ENCODE measurements at regions not wholly inside any gene's neighbourhood (a gene's known extent, or its start where the extent isn't known, plus 50 kb on each side); places are given as distances from the start of the nearest gene placed in this dataset.

DNA sequence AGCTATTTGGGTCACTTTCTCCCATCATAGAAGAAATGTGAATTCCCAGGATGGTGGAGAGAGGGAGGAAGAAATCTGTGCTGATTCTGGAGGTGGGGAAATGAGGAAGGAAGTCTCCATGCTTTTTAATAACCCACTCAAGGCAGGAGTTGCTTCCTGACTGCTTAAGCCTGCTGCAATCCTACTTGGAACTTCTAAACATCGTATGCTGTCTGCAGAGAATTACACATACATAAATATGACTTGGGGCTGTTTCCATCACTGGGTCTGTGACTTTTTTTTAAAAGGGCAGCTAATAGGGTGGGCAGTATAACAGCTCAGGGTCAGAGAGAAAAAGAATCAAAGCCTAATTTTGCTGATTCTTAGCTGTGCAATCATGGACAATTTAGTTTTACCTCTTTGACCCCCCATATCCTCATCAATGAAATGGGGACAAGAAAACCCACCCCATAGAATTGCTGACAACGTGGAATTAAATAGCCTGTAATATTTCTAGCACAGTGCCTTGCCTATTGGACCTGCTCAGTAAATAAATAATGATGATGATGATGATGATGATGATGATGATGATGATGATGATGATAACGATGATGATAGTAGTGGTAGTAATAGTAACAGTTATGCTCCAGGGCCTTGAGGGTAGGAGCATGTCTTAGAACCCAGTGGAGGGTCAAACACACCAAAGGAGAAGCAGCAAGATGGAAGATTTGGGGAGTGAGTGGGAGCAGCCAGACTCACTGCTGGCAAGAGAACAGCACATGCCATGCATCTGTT lies 166.7 kb upstream of the LRFN2 start:
- ATAC-seq (no peak), DNase-seq (no peak)
- WGBS (ENCODE audit: insufficient coverage, low coverage, low lambda C conversion rate, missing lambda C conversion rate), result 53% methylated on average over 2 of the region's 3 CpGs
- Histone ChIP-seq H3K4me1 (no peaks in the 10 kb centered on the region), H3K36me3 (no peaks in the 10 kb centered on the region), H3K27me3 (no peaks in the 10 kb centered on the region), H3K9me3 (no peaks in the 10 kb centered on the region), H3K27ac (no peak overlapping the region), H3K4me3 (no peak overlapping the region)
- intact Hi-C loops (cut with DNase I), result no loop called here
- TF ChIP-seq, protein P1, sequence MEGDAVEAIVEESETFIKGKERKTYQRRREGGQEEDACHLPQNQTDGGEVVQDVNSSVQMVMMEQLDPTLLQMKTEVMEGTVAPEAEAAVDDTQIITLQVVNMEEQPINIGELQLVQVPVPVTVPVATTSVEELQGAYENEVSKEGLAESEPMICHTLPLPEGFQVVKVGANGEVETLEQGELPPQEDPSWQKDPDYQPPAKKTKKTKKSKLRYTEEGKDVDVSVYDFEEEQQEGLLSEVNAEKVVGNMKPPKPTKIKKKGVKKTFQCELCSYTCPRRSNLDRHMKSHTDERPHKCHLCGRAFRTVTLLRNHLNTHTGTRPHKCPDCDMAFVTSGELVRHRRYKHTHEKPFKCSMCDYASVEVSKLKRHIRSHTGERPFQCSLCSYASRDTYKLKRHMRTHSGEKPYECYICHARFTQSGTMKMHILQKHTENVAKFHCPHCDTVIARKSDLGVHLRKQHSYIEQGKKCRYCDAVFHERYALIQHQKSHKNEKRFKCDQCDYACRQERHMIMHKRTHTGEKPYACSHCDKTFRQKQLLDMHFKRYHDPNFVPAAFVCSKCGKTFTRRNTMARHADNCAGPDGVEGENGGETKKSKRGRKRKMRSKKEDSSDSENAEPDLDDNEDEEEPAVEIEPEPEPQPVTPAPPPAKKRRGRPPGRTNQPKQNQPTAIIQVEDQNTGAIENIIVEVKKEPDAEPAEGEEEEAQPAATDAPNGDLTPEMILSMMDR (IDR thresholded peaks at IDR 0.05), result no peak
- TF ChIP-seq POLR2A (IDR thresholded peaks at IDR 0.05), result no peak

DNA sequence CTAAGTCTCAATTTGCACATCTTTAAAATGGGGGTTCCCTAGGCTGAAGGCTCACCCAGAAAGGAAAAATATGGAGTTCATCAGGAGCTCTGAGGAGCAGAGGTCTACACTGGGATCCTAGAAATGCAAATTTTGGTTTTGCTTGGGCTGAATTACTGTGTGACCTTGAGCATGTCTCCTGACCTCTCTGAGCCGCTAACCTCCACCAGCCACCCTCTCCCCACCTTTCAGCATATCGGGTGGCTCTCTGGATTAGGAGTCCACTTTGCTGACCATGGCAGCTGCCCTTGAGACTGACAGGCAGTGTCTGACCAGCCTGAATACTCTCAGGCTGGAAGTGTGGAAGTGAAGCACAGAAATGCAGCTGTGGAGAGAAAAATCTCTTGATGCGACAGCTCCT lies 165.9 kb upstream of the LRFN2 start:
- Histone ChIP-seq H3K27me3 (no peaks in the 10 kb centered on the region), H3K27ac (no peak overlapping the region), H3K36me3 (no peaks in the 10 kb centered on the region), H3K9me3 (no peaks in the 10 kb centered on the region), H3K4me1 (no peaks in the 10 kb centered on the region), H3K4me3 (no peak overlapping the region)
- TF ChIP-seq, protein P1 (IDR thresholded peaks at IDR 0.05), result no peak
- TF ChIP-seq POLR2A (IDR thresholded peaks at IDR 0.05), result no peak
- 83% methylated on average over 2 of the region's 3 CpGs for WGBS (ENCODE audit: insufficient coverage, low coverage, low lambda C conversion rate, missing lambda C conversion rate)
- no peak for ATAC-seq
- intact Hi-C loops (cut with DNase I), result no loop called here
- DNase-seq, result no peak

DNA sequence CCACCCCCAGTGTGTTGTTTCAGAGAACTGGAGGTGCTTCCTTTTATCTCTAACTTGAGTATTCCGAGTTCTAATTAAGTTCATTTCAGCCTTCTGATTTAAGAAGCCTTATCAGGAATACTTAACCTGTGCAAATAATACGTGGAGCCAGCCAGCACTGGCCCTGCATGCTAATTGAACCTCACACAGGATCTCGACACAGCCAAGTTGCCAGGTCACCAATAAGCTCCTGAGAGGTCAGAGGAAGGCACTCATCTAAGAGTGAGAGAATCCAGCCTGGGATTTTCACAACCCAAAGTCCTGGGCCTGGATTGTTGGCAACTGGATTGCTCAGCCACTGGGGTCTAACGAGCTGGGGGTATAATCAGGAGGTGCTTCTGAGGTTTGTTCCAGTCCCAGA lies 157.7 kb upstream of the LRFN2 start:
- WGBS (ENCODE audit: insufficient coverage, low coverage, low lambda C conversion rate, missing lambda C conversion rate), result 43% methylated on average over 4 of the region's 4 CpGs
- TF ChIP-seq POLR2A (IDR thresholded peaks at IDR 0.05), result no peak
- TF ChIP-seq, protein P1 (IDR thresholded peaks at IDR 0.05), result no peak

DNA sequence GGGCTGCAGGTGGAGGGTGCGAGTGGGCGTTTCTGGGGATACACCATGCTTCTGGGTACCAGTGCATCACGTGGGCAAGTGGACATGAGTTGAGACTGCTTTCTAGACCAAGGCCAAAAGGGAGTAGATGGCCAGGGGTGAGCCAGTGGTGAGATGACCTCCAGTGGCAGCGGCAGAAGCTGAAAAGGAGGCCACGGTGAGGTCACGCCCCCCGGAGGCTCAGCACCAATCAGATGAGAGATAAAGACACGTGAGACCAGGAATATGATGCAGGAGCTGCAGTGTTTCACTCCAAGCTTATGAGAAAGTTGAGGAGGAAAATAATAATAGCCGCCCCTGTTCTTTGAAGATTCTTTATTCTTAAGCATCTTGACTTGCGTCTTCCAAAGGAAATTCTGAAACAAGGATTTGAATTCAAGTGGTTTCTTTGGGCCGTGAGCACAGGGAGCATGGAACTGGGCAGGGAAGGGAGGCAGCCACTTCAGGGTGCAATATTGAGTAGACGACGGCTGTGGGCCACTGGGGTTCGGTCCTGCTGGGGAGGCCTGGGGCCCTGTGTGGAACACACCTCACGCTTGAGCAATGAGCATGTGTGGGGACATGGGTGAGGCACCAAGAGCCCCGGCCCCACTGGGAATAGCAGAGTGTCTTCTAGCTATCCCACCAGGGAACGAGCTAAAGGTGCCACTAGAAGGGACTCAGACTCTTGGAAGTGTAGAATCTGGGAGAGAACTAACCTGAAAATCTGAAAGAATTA lies 156.7 kb upstream of the LRFN2 start:
- H3K27ac ChIP-seq, result no peak overlapping the region
- no peaks in the 10 kb centered on the region for H3K27me3 ChIP-seq
- ATAC-seq (no peak), DNase-seq (no peak)
- H3K36me3 ChIP-seq, result no peaks in the 10 kb centered on the region
- intact Hi-C loops (cut with DNase I), result no loop called here
- 66% methylated on average over 15 of the region's 17 CpGs for WGBS (ENCODE audit: insufficient coverage, low coverage, low lambda C conversion rate, missing lambda C conversion rate)
- H3K4me1 ChIP-seq, result no peaks in the 10 kb centered on the region
- H3K4me3 ChIP-seq, result no peak overlapping the region
- no peak for TF ChIP-seq POLR2A (IDR thresholded peaks at IDR 0.05)
- TF ChIP-seq, protein P1 (IDR thresholded peaks at IDR 0.05), result no peak
- H3K9me3 ChIP-seq, result no peaks in the 10 kb centered on the region

More for the DNA sequence above, 157.7 kb upstream of the LRFN2 start:
- Histone ChIP-seq H3K27me3 (no peaks in the 10 kb centered on the region), H3K36me3 (no peaks in the 10 kb centered on the region), H3K4me1 (no peaks in the 10 kb centered on the region), H3K27ac (no peak overlapping the region), H3K4me3 (no peak overlapping the region), H3K9me3 (no peaks in the 10 kb centered on the region)
- intact Hi-C loops (cut with DNase I), result no loop called here
- ATAC-seq (no peak), DNase-seq (no peak)

Data from right lobe of liver (tissue), 6 donors.